ENCODE measurements at regions not wholly inside any gene's neighbourhood (a gene's known extent, or its start where the extent isn't known, plus 50 kb on each side); places are given as distances from the start of the nearest gene placed in this dataset.

GRCh38 chr10:6734286-6734685 is 154.2 kb upstream of the PRKCQ start (continued):
- TF ChIP-seq ZNF512 (tag; IDR thresholded peaks at IDR 0.05) (no peak), CAMTA2 (CRISPR knock-in tag; conservative IDR thresholded peaks at IDR 0.05) (no peak), VEZF1 (CRISPR knock-in tag; IDR thresholded peaks at IDR 0.05) (no peak)

- no peak for DNase-seq (ENCODE audit: extremely low read depth in 1 of 4, low spot score in 3 of 4)
- 0% methylated on average over 7 of the region's 7 CpGs for WGBS (ENCODE audit: insufficient coverage, low coverage, missing lambda C conversion rate)
- H3K9ac ChIP-seq (ENCODE audit: insufficient read depth in 1 of 2, low read depth in 2 of 2, low read length in 2 of 2) = no peak overlapping the region
- peaks cover 5 to 36% of the 10 kb centered on the region in 2 experiments for H3K27me3 ChIP-seq (ENCODE audit: control insufficient read depth in 2 of 2, insufficient read depth in 2 of 2, low read length in 2 of 2)
- ChIA-PET CTCF (ENCODE audit: low intra/inter-chr PET ratio) (no interaction called here), POLR2A (no interaction called here)
- H4K20me1 ChIP-seq (replicated peaks; ENCODE audit: control insufficient read depth, insufficient read depth, low read length) = no peaks in the 10 kb centered on the region
- intact Hi-C loops (cut with micrococcal nuclease) (no loop called here), in situ Hi-C loops (cut with MboI) (no loop called here)
- ATAC-seq = no peak
- H2AFZ ChIP-seq (ENCODE audit: low read depth, low read length) = no peak overlapping the region
- H3K27ac ChIP-seq (ENCODE audit: extremely low read depth, low read depth, low read length) = no peak overlapping the region
- no TSS peak for BruUV-seq (replicated peaks)
- H3K9me3 ChIP-seq (replicated peaks; ENCODE audit: control insufficient read depth, insufficient read depth, low read depth, low read length) = no peaks in the 10 kb centered on the region
- H3K4me1 ChIP-seq (replicated peaks in 1 of 2; ENCODE audit: control insufficient read depth in 2 of 2, insufficient read depth in 2 of 2, low read length in 2 of 2) = no peaks in the 10 kb centered on the region
- no peaks in the 10 kb centered on the region for H3K36me3 ChIP-seq (ENCODE audit: control insufficient read depth, insufficient read depth, low read length)
- no peaks in the 10 kb centered on the region for H3K9me1 ChIP-seq (ENCODE audit: control insufficient read depth, insufficient read depth, low read length)
- no peak for FAIRE-seq
- no peak overlapping the region for H3K4me3 ChIP-seq
- H3K79me2 ChIP-seq (ENCODE audit: control insufficient read depth, insufficient read depth, low read length) = no peaks in the 10 kb centered on the region
- H3K4me2 ChIP-seq (ENCODE audit: insufficient read depth, low read length) = no peak overlapping the region
- TF ChIP-seq RBM15 (IDR thresholded peaks at IDR 0.05; ENCODE audit: insufficient read depth, low read length) (no peak), MGA (IDR thresholded peaks at IDR 0.05) (no peak), CBFA2T2 (conservative IDR thresholded peaks at IDR 0.05) (no peak)
Observed at GRCh38 chr10:6729861-6730344, 149.8 kb upstream of the PRKCQ start.
